ENCODE measurements at regions not wholly inside any gene's neighbourhood (a gene's known extent, or its start where the extent isn't known, plus 50 kb on each side); places are given as distances from the start of the nearest gene placed in this dataset.

DNA sequence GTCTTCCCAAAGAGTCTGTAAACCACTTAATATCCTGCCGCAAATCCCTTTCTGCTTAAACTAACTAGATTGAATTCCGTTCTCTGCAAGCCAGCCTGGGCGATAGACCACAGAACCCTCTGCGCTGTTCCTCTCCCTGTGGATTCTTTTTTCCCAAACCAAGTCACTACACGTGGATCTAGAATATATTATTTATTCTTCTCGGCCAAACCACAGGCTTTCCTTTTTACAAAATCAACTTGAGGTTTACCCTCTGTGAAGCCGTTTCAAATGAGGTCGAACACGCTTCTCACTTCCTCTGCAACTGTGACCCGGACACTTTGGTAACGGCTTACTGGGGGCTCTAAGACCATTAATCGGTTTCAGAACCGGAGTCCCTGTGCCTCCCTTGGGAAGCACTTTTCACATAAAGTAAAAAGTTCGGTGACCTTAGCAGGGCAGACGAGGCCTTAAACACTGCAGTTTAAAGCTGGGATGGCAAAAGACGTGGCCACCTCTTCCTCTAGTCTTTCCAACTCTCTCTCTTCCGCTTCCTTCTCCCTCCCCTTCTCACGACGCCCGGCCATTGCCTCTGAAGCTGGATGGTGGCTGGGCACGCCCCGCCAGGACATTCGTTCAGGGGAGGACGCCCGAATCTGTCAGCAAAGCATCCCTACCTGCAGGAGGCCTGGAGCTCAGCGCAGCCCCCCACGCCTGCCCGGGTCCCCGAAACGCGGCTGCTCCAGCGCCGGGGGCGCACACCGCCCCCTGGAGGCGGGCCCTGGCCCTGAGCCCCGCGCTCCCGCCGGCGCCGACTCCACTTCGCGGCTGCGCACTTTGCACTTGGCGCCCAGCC is 55.0 kb upstream of the FOXC1 start:
- H3K4me3 ChIP-seq: peak overlapping the region; percentile 48 to 69 (median 58)
- H3K27ac ChIP-seq: peak overlapping the region in 2 of 3 donors; percentile 47 to 54
- DNase-seq (peak; percentile 66 to 84 (median 79)), ATAC-seq (peak; percentile 75 to 90 (median 83))
- H3K36me3 ChIP-seq: no peaks in the 10 kb centered on the region
- peaks cover 0 to 5% (median 0%) of the 10 kb centered on the region in 4 donors for H3K4me1 ChIP-seq
- no peaks in the 10 kb centered on the region for H3K9me3 ChIP-seq
- intact Hi-C loops (cut with DNase I): no loop called here
- TF ChIP-seq, protein P1, sequence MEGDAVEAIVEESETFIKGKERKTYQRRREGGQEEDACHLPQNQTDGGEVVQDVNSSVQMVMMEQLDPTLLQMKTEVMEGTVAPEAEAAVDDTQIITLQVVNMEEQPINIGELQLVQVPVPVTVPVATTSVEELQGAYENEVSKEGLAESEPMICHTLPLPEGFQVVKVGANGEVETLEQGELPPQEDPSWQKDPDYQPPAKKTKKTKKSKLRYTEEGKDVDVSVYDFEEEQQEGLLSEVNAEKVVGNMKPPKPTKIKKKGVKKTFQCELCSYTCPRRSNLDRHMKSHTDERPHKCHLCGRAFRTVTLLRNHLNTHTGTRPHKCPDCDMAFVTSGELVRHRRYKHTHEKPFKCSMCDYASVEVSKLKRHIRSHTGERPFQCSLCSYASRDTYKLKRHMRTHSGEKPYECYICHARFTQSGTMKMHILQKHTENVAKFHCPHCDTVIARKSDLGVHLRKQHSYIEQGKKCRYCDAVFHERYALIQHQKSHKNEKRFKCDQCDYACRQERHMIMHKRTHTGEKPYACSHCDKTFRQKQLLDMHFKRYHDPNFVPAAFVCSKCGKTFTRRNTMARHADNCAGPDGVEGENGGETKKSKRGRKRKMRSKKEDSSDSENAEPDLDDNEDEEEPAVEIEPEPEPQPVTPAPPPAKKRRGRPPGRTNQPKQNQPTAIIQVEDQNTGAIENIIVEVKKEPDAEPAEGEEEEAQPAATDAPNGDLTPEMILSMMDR (IDR thresholded peaks at IDR 0.05): peak; percentile 51 to 92 (median 86)
- no peak for TF ChIP-seq POLR2A (IDR thresholded peaks at IDR 0.05)
- WGBS (ENCODE audit: insufficient coverage, low coverage, low lambda C conversion rate, missing lambda C conversion rate): 29% methylated on average over 28 of the region's 46 CpGs
- no peaks in the 10 kb centered on the region for H3K27me3 ChIP-seq

DNA sequence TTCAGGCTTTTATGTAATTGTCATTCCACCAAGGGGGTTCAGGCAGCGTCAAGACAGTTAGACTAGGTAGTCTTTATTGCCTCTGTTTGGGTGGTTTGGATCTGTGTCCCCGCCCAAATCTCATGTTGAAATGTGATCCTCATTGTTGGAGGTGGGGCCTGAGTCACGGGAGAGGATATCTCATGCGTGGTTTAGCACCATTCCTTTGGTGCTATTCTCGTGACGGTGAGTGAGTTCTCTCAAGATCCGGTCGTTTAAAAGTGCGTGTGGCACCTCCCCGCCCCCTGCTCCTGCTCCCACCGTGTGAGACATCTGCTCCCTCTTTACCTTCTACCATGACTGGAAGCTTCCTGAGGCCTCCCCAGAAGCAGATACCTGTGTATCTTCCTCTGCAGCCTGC is 51.3 kb upstream of the FOXC1 start:
- DNase-seq: no peak
- Histone ChIP-seq H3K36me3 (no peaks in the 10 kb centered on the region), H3K4me1 (no peaks in the 10 kb centered on the region), H3K4me3 (no peak overlapping the region), H3K27me3 (no peaks in the 10 kb centered on the region), H3K9me3 (peaks cover 0 to 3% (median 0%) of the 10 kb centered on the region in 4 donors), H3K27ac (no peak overlapping the region)
- no peak for ATAC-seq
- TF ChIP-seq, protein P1 (IDR thresholded peaks at IDR 0.05): no peak
- no peak for TF ChIP-seq POLR2A (IDR thresholded peaks at IDR 0.05)
- intact Hi-C loops (cut with DNase I): no loop called here
- WGBS (ENCODE audit: insufficient coverage, low coverage, low lambda C conversion rate, missing lambda C conversion rate): 56% methylated on average over 3 of the region's 11 CpGs

Small RNA genes lying in the stretch of these regions (small RNA-seq; reads per million reads assigned to genes)
- 0 reads per million in 2 experiments for gene RN7SL352P
